Peyer's patch (tissue), 4 donors: ENCODE measurements at regions not wholly inside any gene's neighbourhood (a gene's known extent, or its start where the extent isn't known, plus 50 kb on each side); places are given as distances from the start of the nearest gene placed in this dataset.

Experiments used
- DNase-seq, 3 donors: peaks; one replicate each; pipeline ENCODE4 v3.0.0-alpha.2; 2017 to 2019
- H3K27ac ChIP-seq, 4 donors: fragments of 200-600 bp; sonication (generic); one replicate each; pipeline ENCODE4 v1.5.1; 2016 to 2019
- H3K27me3 ChIP-seq, 2 donors: fragments of 200-600 bp; sonication (generic); one replicate each; pipeline ENCODE4 v1.5.1; 2019
- H3K36me3 ChIP-seq, 3 donors: fragments of 200-600 bp; sonication (generic); one replicate each; pipeline ENCODE4 v1.5.1; 2016 to 2019
- H3K4me1 ChIP-seq, 4 donors: fragments of 200-600 bp; sonication (generic); one replicate each; pipeline ENCODE4 v1.5.1; 2016 to 2019
- H3K4me3 ChIP-seq, 4 donors: fragments of 200-600 bp; sonication (generic); 1 replicate in 3 of 4; 2 replicates in 1 of 4; pipeline ENCODE4 v1.5.1; 2016 to 2019; ENCODE audit warnings: mild to moderate bottlenecking in 1 of 4
- H3K9me3 ChIP-seq, 4 donors: fragments of 200-600 bp; sonication (generic); one replicate each; pipeline ENCODE4 v1.5.1; 2016 to 2019; ENCODE audit warnings: mild to moderate bottlenecking in 1 of 4
- POLR2A ChIP-seq, 2 donors: fragments of 450-650 bp; IDR thresholded peaks; one replicate each; pipeline ENCODE4 v1.5.1; 2017; ENCODE audit warnings: antibody characterized with exemption in 2 of 2, mild to moderate bottlenecking in 2 of 2, moderate library complexity in 2 of 2
- TF ChIP-seq, protein P1 (sequence below), 6 experiments: fragments of 450-650 bp in 4 of 6; fragments of 200-600 bp in 2 of 6; sonication (generic) in 1 of 6; IDR thresholded peaks; one replicate each; pipeline ENCODE4 v1.5.1; 2017 to 2019; ENCODE audit warnings: antibody characterized with exemption in 6 of 6, mild to moderate bottlenecking in 3 of 6, moderate library complexity in 1 of 6

DNA sequence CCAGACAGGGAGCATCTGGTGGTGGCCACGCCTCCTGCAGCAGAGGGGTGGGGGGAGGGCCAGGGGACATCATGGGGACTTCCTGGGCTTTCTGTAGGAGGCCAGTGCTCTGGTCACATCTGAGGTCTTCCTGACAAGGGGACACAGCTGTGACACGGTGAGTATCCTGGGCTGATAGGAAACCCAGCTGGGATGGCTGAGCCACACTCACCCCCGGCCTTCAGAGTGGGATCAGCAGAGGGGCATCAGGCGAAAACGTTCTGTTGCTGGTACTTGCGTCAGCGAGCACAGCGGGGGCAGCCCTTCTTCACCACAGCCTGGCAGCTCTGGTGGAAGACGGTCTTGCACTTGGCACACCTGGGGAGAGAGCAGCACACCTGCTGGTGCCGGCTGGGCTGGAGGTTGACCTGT lies 122.9 kb upstream of the SMURF2 start:
- TF ChIP-seq, protein P1, sequence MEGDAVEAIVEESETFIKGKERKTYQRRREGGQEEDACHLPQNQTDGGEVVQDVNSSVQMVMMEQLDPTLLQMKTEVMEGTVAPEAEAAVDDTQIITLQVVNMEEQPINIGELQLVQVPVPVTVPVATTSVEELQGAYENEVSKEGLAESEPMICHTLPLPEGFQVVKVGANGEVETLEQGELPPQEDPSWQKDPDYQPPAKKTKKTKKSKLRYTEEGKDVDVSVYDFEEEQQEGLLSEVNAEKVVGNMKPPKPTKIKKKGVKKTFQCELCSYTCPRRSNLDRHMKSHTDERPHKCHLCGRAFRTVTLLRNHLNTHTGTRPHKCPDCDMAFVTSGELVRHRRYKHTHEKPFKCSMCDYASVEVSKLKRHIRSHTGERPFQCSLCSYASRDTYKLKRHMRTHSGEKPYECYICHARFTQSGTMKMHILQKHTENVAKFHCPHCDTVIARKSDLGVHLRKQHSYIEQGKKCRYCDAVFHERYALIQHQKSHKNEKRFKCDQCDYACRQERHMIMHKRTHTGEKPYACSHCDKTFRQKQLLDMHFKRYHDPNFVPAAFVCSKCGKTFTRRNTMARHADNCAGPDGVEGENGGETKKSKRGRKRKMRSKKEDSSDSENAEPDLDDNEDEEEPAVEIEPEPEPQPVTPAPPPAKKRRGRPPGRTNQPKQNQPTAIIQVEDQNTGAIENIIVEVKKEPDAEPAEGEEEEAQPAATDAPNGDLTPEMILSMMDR (IDR thresholded peaks at IDR 0.05): no peak
- TF ChIP-seq POLR2A (IDR thresholded peaks at IDR 0.05): no peak
- no peaks in the 10 kb centered on the region for H3K9me3 ChIP-seq
- DNase-seq: peak in 2 of 3 donors; percentile 38 to 44
- peaks cover under 1 to 33% (median 14%) of the 10 kb centered on the region in 4 donors for H3K4me1 ChIP-seq
- H3K4me3 ChIP-seq: no peak overlapping the region
- no peaks in the 10 kb centered on the region for H3K27me3 ChIP-seq
- H3K27ac ChIP-seq: no peak overlapping the region
- peaks cover 0 to 41% (median 0%) of the 10 kb centered on the region in 3 donors for H3K36me3 ChIP-seq

DNA sequence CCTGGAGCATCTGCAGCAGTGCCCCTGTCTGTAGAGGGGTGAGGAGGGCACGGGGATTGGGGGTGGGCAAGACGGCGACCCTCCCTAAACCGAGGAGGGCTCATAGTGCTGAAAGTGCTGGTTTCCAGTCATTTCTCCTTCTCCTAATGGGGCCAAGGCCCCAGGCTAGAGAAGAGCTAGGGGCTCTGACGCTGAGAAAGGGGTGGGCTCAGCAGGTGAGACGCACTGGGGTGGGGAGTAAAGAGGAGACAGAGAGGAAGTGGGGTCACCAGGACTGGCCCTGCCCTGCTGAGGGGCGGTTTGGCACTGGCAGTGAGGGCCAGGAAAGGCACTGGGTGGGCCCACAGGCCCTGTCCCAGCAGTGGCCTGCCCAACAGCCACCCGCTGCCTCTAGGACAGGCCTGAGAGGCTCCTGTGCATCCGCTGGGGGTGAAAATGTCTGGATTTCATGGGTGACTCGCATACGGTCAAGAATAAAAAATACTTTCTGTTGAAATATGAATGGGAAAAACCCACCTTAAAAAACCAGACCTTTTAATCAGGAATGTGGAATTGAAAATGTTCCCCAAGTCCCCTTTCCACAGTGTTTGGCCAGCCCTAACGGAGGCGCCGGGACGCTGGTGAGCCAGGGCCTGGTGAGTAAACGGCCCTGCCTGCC lies 122.4 kb upstream of the SMURF2 start:
- peaks cover 4 to 39% (median 19%) of the 10 kb centered on the region in 4 donors for H3K4me1 ChIP-seq
- no peak overlapping the region for H3K27ac ChIP-seq
- H3K36me3 ChIP-seq: peaks cover 0 to 41% (median 0%) of the 10 kb centered on the region in 3 donors
- peak in 2 of 3 donors; percentile 18 to 42 for DNase-seq
- peaks cover 0 to 3% of the 10 kb centered on the region in 2 donors for H3K27me3 ChIP-seq
- no peak overlapping the region for H3K4me3 ChIP-seq
- no peaks in the 10 kb centered on the region for H3K9me3 ChIP-seq
- TF ChIP-seq, protein P1 (IDR thresholded peaks at IDR 0.05): no peak
- TF ChIP-seq POLR2A (IDR thresholded peaks at IDR 0.05): no peak

DNA sequence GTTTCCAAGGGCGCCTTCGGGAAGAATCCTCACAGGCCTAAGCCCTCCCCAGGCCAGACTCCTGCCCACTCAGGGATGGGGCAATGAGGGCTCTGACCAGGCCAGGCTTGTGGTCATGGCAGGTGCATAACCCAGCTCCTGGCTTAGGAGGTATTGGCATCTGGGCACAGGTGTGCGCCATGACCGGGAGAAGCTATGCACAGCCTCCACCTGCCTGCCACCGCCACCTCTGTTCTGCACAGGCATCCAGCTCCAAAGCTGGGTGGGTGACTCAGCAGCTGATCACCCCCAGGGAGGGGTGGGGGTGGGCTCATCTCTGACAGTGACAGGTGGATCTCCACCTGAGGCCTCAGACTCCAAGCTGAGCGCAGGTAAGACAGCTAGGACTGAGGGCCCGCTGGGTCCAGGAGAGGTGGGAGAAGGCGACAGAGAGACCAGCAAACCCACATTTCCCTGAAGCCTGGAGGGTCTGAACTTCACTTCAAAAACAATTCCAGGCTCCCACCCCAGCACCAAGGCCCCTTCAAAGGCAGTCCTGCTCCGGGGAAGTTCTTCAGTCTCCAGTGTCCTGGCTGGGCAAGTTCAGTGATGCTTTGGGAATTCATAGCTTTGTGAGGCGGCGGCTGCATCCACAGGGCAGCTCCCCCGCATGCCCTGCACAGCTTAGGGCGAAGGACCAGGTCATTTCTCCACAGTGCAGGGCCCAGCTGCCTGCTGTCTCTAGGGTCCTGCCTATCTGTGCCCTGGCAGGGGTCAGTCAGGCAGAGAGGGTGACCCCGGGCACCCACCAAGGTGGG lies 121.6 kb upstream of the SMURF2 start:
- Histone ChIP-seq H3K4me3 (no peak overlapping the region), H3K4me1 (peaks cover 4 to 46% (median 26%) of the 10 kb centered on the region in 4 donors), H3K27me3 (peaks cover 0 to 11% of the 10 kb centered on the region in 2 donors), H3K27ac (no peak overlapping the region), H3K36me3 (peaks cover 0 to 41% (median 0%) of the 10 kb centered on the region in 3 donors), H3K9me3 (no peaks in the 10 kb centered on the region)
- DNase-seq: peak in 2 of 3 donors; percentile 40 to 43
- no peak for TF ChIP-seq POLR2A (IDR thresholded peaks at IDR 0.05)
- TF ChIP-seq, protein P1 (IDR thresholded peaks at IDR 0.05): no peak

DNA sequence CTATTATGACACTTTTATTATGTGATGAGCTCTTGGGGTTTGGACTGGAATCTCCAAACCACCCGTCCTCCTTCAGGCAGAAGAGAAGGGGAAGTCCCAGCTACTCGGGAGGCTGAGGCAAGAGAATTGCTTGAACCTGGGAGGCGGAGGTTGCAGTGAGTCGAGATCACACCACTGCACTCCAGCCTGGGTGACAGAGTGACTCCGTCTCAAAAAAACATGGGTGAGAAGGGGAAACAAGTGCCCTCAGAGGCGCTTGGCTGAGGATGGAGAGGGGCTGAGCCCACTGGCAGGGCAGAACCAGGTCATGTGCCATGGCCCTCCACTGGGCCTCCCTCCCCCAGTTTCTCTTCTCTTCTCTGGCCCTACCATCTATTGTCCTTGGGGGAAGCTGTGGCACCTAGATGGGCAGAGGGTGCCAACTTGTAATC lies 120.9 kb upstream of the SMURF2 start:
- TF ChIP-seq, protein P1 (IDR thresholded peaks at IDR 0.05): no peak
- no peak for TF ChIP-seq POLR2A (IDR thresholded peaks at IDR 0.05)
- H3K27me3 ChIP-seq: peaks cover 0 to 16% of the 10 kb centered on the region in 2 donors
- DNase-seq: peak in 2 of 3 donors; percentile 25 to 34
- no peak overlapping the region for H3K4me3 ChIP-seq
- H3K4me1 ChIP-seq: peaks cover 4 to 53% (median 31%) of the 10 kb centered on the region in 4 donors
- H3K27ac ChIP-seq: no peak overlapping the region
- H3K36me3 ChIP-seq: peaks cover 0 to 41% (median 0%) of the 10 kb centered on the region in 3 donors
- no peaks in the 10 kb centered on the region for H3K9me3 ChIP-seq

DNA sequence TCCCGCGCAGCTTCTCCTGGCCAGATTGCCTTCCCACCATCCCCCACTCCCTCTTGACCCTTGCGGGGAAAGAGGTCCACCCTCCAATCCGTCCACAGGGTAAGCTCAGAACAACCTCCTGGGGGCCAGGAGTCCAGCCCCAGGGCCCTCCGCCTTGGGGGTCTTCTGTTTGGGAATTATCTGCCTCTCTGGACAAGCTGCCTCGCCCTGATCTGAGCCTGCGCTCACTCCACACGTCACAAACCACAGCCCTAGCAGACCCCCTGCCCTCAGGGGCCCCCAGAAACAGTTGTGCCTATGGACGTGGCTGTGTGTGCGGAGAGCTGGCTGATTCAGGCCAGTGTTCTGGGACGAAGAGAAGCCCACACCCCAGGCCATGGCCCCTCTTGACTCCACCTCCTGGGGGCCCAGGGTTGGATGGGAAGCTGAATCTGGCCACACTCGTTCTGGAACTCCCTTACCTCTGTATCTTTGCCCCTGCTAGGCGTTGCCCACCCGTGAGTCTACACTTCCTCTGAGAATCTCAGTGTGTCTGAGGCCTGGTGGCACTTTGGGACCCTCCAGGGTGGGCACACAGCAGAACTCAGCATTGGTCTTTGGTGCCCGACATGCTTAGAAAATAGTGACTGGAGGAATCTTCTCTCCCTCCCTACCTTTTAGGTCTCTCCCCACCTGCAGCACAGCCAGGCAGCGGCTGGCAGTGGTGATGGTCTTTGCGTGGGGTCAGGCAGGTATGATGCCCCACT lies 119.9 kb upstream of the SMURF2 start:
- Histone ChIP-seq H3K9me3 (no peaks in the 10 kb centered on the region), H3K36me3 (peaks cover 0 to 38% (median 0%) of the 10 kb centered on the region in 3 donors), H3K27ac (peak overlapping the region in 3 of 4 donors; percentile 10 to 48 (median 36)), H3K4me1 (peaks cover 4 to 62% (median 37%) of the 10 kb centered on the region in 4 donors), H3K27me3 (peaks cover 0 to 18% of the 10 kb centered on the region in 2 donors), H3K4me3 (peak overlapping the region in 2 of 4 donors; percentile 43 to 64)
- DNase-seq: peak in 2 of 3 donors; percentile 39 to 44
- TF ChIP-seq, protein P1 (IDR thresholded peaks at IDR 0.05): no peak
- no peak for TF ChIP-seq POLR2A (IDR thresholded peaks at IDR 0.05)
